H9 (cell line): ENCODE measurements at regions not wholly inside any gene's neighbourhood (a gene's known extent, or its start where the extent isn't known, plus 50 kb on each side); places are given as distances from the start of the nearest gene placed in this dataset.

Experiments
- DNase-seq: peaks from one replicate; pipeline ENCODE4 v3.0.0-alpha.2; 2017
- H2AFZ ChIP-seq: one replicate; pipeline ENCODE4 v1.6.1; 2013; ENCODE audit warnings: mild to moderate bottlenecking, low read length, control low read depth, moderate library complexity
- H2AK5ac ChIP-seq: 2 replicates; pipeline ENCODE4 v1.6.1; 2013; ENCODE audit warnings: low read length, control low read depth, mixed read lengths; ENCODE audit not compliant: insufficient read length
- H2BK120ac ChIP-seq: one replicate; pipeline ENCODE4 v1.6.1; 2013; ENCODE audit warnings: low read depth, mild to moderate bottlenecking, low read length, control low read depth, inconsistent platforms; ENCODE audit not compliant: poor library complexity, severe bottlenecking
- H2BK12ac ChIP-seq: 2 replicates; pipeline ENCODE4 v1.6.1; 2013; ENCODE audit warnings: low read length, control low read depth, mixed read lengths, low read depth; ENCODE audit not compliant: insufficient read length
- H2BK15ac ChIP-seq: 2 replicates; pipeline ENCODE4 v1.6.1; 2013; ENCODE audit warnings: low read depth, low read length, control low read depth
- H2BK20ac ChIP-seq: one replicate; pipeline ENCODE4 v1.6.1; 2013; ENCODE audit warnings: low read depth, mild to moderate bottlenecking, low read length, control low read depth, inconsistent platforms; ENCODE audit not compliant: poor library complexity, severe bottlenecking
- H2BK5ac ChIP-seq: 2 replicates; pipeline ENCODE4 v1.6.1; 2013; ENCODE audit warnings: low read length, control low read depth, mixed read lengths; ENCODE audit not compliant: insufficient read length
- H3K14ac ChIP-seq: 2 replicates; pipeline ENCODE4 v1.6.1; 2013; ENCODE audit warnings: low read length, control low read depth; ENCODE audit not compliant: insufficient read depth
- H3K18ac ChIP-seq: 2 replicates; pipeline ENCODE4 v1.6.1; 2013; ENCODE audit warnings: low read depth, mild to moderate bottlenecking, mixed read lengths, low read length, control low read depth; ENCODE audit not compliant: insufficient read length
- H3K23ac ChIP-seq: 2 replicates; pipeline ENCODE4 v1.6.1; 2013; ENCODE audit warnings: low read length, control low read depth, mixed read lengths, low read depth; ENCODE audit not compliant: insufficient read length
- H3K23me2 ChIP-seq: 2 replicates; pipeline ENCODE4 v1.6.1; 2013; ENCODE audit warnings: low read depth, mild to moderate bottlenecking, mixed read lengths, low read length, control low read depth; ENCODE audit not compliant: insufficient read length, poor library complexity, severe bottlenecking
- H3K27ac ChIP-seq: 2 replicates; pipeline ENCODE4 v1.5.1; 2013; ENCODE audit warnings: low read length, control low read depth, mixed read lengths, low read depth; ENCODE audit not compliant: insufficient read length
- H3K27me3 ChIP-seq: 2 replicates; pipeline ENCODE4 v1.6.1; 2013; ENCODE audit warnings: low read length, control low read depth, inconsistent platforms; ENCODE audit not compliant: insufficient read depth
- H3K4ac ChIP-seq: 2 replicates; pipeline ENCODE4 v1.6.1; 2013; ENCODE audit warnings: low read depth, mild to moderate bottlenecking, control low read depth, inconsistent platforms, low read length, moderate library complexity
- H3K4me1 ChIP-seq: 2 replicates; pipeline ENCODE4 v1.6.1; 2013; ENCODE audit warnings: low read length, control low read depth, inconsistent platforms; ENCODE audit not compliant: insufficient read depth
- H3K4me2 ChIP-seq: 2 replicates; pipeline ENCODE4 v1.6.1; 2013; ENCODE audit warnings: low read length, control low read depth, mixed read lengths; ENCODE audit not compliant: insufficient read length, insufficient read depth
- H3K56ac ChIP-seq: 2 replicates; pipeline ENCODE4 v1.6.1; 2013; ENCODE audit warnings: low read depth, mild to moderate bottlenecking, mixed read lengths, low read length, control low read depth; ENCODE audit not compliant: insufficient read length
- H3K79me1 ChIP-seq: 2 replicates; pipeline ENCODE4 v1.6.1; 2013; ENCODE audit warnings: low read depth, mild to moderate bottlenecking, moderate library complexity, low read length, control low read depth, inconsistent platforms; ENCODE audit not compliant: insufficient read depth, poor library complexity, severe bottlenecking
- H3K79me2 ChIP-seq: 2 replicates; pipeline ENCODE4 v1.6.1; 2013; ENCODE audit warnings: low read length, control low read depth, inconsistent platforms; ENCODE audit not compliant: insufficient read depth
- H3K9ac ChIP-seq: 2 replicates; pipeline ENCODE4 v1.6.1; 2013; ENCODE audit warnings: low read length, control low read depth, mixed read lengths; ENCODE audit not compliant: insufficient read length; ENCODE audit errors: extremely low read depth
- H3K9me3 ChIP-seq: one replicate; pipeline ENCODE4 v1.6.1; 2013; ENCODE audit warnings: low read depth, low read length, inconsistent platforms; ENCODE audit not compliant: control insufficient read depth
- H3T11ph ChIP-seq: one replicate; pipeline ENCODE4 v1.6.1; 2013; ENCODE audit warnings: mild to moderate bottlenecking, low read length, control low read depth, inconsistent platforms
- H4K20me1 ChIP-seq: one replicate; pipeline ENCODE4 v1.6.1; 2013; ENCODE audit not compliant: control insufficient read depth, insufficient read length, insufficient read depth
- H4K5ac ChIP-seq: 2 replicates; pipeline ENCODE4 v1.6.1; 2013; ENCODE audit warnings: low read depth, mild to moderate bottlenecking, mixed read lengths, low read length, control low read depth; ENCODE audit not compliant: insufficient read length
- H4K8ac ChIP-seq: replicated peaks from 2 replicates; pipeline ENCODE4 v1.6.1; 2013; ENCODE audit warnings: low read length, control low read depth, mixed read lengths, low read depth; ENCODE audit not compliant: insufficient read length
- H4K91ac ChIP-seq: 2 replicates; pipeline ENCODE4 v1.6.1; 2013; ENCODE audit warnings: low read depth, mild to moderate bottlenecking, moderate library complexity, mixed read lengths, low read length, control low read depth; ENCODE audit not compliant: insufficient read length
- H3K27ac Mint-ChIP-seq, 3 experiments: 2 replicates in 2 of 3; 3 replicates in 1 of 3; pipeline ENCODE4 v1.8.0; 2020 to 2021; ENCODE audit warnings: mixed read lengths in 3 of 3, mild to moderate bottlenecking in 1 of 3, moderate library complexity in 1 of 3
- H3K27me3 Mint-ChIP-seq: 2 replicates; pipeline ENCODE4 v1.8.0; 2021; ENCODE audit warnings: low read depth, mild to moderate bottlenecking, moderate library complexity, mixed read lengths
- H3K36me3 Mint-ChIP-seq, 3 experiments: 2 replicates in 2 of 3; 3 replicates in 1 of 3; pipeline ENCODE4 v1.8.0; 2020 to 2021; ENCODE audit warnings: low read depth in 3 of 3, mixed read lengths in 3 of 3; ENCODE audit not compliant: insufficient read depth in 1 of 3
- H3K4me1 Mint-ChIP-seq, 2 experiments: 2 replicates each; pipeline ENCODE4 v1.8.0; 2020; ENCODE audit warnings: mixed read lengths in 2 of 2
- H3K4me3 Mint-ChIP-seq, 2 experiments: 2 replicates in 1 of 2; 3 replicates in 1 of 2; pipeline ENCODE4 v1.8.0; 2020 to 2021; ENCODE audit warnings: mild to moderate bottlenecking in 2 of 2, mixed read lengths in 2 of 2, moderate library complexity in 1 of 2
- H3K9me3 Mint-ChIP-seq, 2 experiments: 2 replicates in 1 of 2; 3 replicates in 1 of 2; pipeline ENCODE4 v1.8.0; 2020; ENCODE audit warnings: mild to moderate bottlenecking in 2 of 2, mixed read lengths in 2 of 2, moderate library complexity in 1 of 2
- WGBS: extraction: QIAGEN DNeasy Blood & Tissue Kit; methylation state at CpG from one replicate; pipeline ENCODE4 v1.1.7; 2013; ENCODE audit warnings: missing lambda C conversion rate, low lambda C conversion rate, mixed read lengths; ENCODE audit not compliant: insufficient read length; ENCODE audit errors: extremely low coverage; 5-methylcytosine and 5-hydroxymethylcytosine counted together
- TF ChIP-seq, protein P1 (sequence below): fragments of 200-600 bp; sonication (generic); conservative IDR thresholded peaks from 3 replicates; pipeline ENCODE4 v1.8.0; 2021; ENCODE audit warnings: antibody characterized with exemption, mild to moderate bottlenecking

DNA sequence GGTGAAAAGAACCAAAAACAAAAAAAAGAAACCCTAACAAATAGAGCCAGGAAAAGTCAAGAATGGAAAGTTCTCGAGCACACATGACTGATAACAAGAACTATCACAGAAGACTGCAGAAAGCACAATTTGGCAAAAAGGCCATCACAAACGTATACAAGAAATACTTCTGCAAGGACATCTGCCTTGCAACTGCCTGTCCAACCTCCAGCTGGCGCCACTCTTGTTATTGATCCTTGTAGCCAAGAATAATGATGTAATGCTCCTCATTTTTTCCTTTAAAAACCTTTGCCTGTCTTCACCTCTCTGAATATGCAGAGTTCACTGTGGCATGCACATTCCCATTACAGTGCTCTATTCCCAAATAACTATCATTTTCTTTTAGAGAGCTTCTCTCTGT, 87.9 kb upstream of the BMP5 start:
- no peak overlapping the region for H3K4ac ChIP-seq
- H3K9ac ChIP-seq: no peak overlapping the region
- H3K23me2 ChIP-seq: no peaks in the 10 kb centered on the region
- H3K4me1 ChIP-seq: no peaks in the 10 kb centered on the region
- no peak overlapping the region for H3K4me2 ChIP-seq
- TF ChIP-seq, protein P1, sequence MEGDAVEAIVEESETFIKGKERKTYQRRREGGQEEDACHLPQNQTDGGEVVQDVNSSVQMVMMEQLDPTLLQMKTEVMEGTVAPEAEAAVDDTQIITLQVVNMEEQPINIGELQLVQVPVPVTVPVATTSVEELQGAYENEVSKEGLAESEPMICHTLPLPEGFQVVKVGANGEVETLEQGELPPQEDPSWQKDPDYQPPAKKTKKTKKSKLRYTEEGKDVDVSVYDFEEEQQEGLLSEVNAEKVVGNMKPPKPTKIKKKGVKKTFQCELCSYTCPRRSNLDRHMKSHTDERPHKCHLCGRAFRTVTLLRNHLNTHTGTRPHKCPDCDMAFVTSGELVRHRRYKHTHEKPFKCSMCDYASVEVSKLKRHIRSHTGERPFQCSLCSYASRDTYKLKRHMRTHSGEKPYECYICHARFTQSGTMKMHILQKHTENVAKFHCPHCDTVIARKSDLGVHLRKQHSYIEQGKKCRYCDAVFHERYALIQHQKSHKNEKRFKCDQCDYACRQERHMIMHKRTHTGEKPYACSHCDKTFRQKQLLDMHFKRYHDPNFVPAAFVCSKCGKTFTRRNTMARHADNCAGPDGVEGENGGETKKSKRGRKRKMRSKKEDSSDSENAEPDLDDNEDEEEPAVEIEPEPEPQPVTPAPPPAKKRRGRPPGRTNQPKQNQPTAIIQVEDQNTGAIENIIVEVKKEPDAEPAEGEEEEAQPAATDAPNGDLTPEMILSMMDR: peak; percentile 66
- H3K23ac ChIP-seq: no peak overlapping the region
- Mint-ChIP-seq H3K36me3 (no peaks in the 10 kb centered on the region; a peak in 1 of 7 replicates), H3K4me1 (no peaks in the 10 kb centered on the region), H3K27ac (no peak overlapping the region), H3K9me3 (no peaks in the 10 kb centered on the region), H3K27me3 (no peaks in the 10 kb centered on the region), H3K4me3 (no peak overlapping the region)
- H3K79me1 ChIP-seq: no peaks in the 10 kb centered on the region
- no peak overlapping the region for H4K91ac ChIP-seq
- H2BK20ac ChIP-seq: no peak overlapping the region
- H2BK120ac ChIP-seq: no peak overlapping the region
- DNase-seq: no peak
- H2AFZ ChIP-seq: no peak overlapping the region
- H3K18ac ChIP-seq: no peak overlapping the region
- no peaks in the 10 kb centered on the region for H3K27me3 ChIP-seq
- WGBS: no CpG with 5 or more reads among the region's 3 CpGs
- H3T11ph ChIP-seq: no peak overlapping the region
- H2BK12ac ChIP-seq: no peak overlapping the region
- H3K9me3 ChIP-seq: no peaks in the 10 kb centered on the region
- no peak overlapping the region for H4K5ac ChIP-seq
- H4K20me1 ChIP-seq: no peaks in the 10 kb centered on the region
- no peak overlapping the region for H2BK5ac ChIP-seq
- no peak overlapping the region for H3K56ac ChIP-seq
- H2BK15ac ChIP-seq: no peak overlapping the region
- no peak overlapping the region for H2AK5ac ChIP-seq
- H4K8ac ChIP-seq: no peak overlapping the region
- no peak overlapping the region for H3K27ac ChIP-seq
- H3K14ac ChIP-seq: no peak overlapping the region
- no peaks in the 10 kb centered on the region for H3K79me2 ChIP-seq
